ENCODE measurements at regions not wholly inside any gene's neighbourhood (a gene's known extent, or its start where the extent isn't known, plus 50 kb on each side); places are given as distances from the start of the nearest gene placed in this dataset.

DNA sequence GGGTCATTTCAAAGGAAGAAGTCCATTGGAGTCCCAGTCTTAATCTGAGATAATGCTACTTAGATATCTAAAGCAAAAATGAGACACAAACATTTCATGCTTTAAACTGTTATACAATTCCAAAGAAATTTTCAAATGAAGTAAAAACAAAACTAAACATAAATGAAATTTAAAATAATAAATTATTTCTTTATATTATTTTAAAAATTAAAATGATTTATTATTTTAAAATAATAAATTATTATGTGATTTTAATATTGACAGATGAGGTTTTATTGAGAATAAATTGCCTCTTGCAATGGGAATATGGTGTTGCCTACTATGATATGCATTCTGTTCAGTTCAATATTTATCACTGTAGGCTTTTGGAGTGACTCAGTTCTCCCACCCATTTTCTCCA lies 93.7 kb upstream of the BACH2 start:
- Histone ChIP-seq H3K36me3 (ENCODE audit: control insufficient read depth, insufficient read depth, low read length) (no peaks in the 10 kb centered on the region), H3K9me3 (ENCODE audit: control insufficient read depth, low read length) (no peaks in the 10 kb centered on the region), H3K27me3 (ENCODE audit: control insufficient read depth, insufficient read depth, low read length, poor library complexity, severe bottlenecking) (no peaks in the 10 kb centered on the region), H3K4me3 (ENCODE audit: insufficient read depth, low read depth, low read length) (no peak overlapping the region), H3K4me1 (ENCODE audit: control insufficient read depth, insufficient read depth, low read length) (peaks cover 4% of the 10 kb centered on the region), H3K27ac (ENCODE audit: insufficient read depth, low read depth, low read length, poor library complexity, severe bottlenecking) (no peak overlapping the region)

DNA sequence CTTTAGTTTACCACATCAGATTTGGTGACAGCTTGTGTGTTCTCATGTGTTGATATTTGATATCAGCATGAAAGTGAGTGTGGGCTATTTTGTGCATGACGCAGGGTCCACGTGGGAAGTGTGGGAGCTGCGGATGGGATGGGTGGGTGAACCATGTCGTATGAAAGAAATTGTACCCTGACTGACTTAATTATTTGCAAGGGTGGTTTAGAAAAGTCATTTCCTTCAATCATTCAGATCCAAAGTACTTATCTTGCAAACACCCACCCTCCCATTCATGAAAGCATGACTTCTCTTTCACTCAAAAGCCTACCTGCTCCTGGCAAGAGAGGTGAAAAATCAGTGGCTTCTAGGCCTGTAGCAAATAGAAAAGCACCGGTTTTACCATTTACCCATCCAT lies 91.8 kb upstream of the BACH2 start:
- H3K27me3 ChIP-seq (ENCODE audit: control insufficient read depth, insufficient read depth, low read length, poor library complexity, severe bottlenecking): no peaks in the 10 kb centered on the region
- H3K9me3 ChIP-seq (ENCODE audit: control insufficient read depth, low read length): no peaks in the 10 kb centered on the region
- H3K27ac ChIP-seq (ENCODE audit: insufficient read depth, low read depth, low read length, poor library complexity, severe bottlenecking): no peak overlapping the region
- no peak overlapping the region for H3K4me3 ChIP-seq (ENCODE audit: insufficient read depth, low read depth, low read length)
- 92 to 98% methylated on average over 5 of the region's 5 CpGs for WGBS, 2 experiments
- H3K4me1 ChIP-seq (ENCODE audit: control insufficient read depth, insufficient read depth, low read length): peaks cover 9% of the 10 kb centered on the region
- H3K36me3 ChIP-seq (ENCODE audit: control insufficient read depth, insufficient read depth, low read length): no peaks in the 10 kb centered on the region

DNA sequence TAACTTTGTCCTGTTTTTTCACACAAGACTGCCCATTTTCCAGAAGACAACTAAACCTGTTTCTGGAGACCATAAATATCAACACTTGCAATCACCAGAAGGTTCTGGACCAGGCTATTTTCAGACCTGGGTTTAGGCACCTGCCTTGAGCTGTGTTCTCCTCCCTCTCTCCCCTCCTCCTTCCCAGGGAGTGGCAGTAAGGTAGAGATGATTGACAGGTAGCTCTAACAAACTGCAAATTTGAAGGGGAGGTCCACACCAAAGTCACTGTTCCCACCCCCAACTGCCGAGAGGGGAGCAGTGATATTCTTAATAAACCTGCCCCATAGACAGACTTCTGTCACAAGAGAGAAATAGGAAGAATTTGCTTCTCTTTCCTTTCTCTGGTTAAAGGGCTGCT lies 91.2 kb upstream of the BACH2 start:
- 85 to 86% methylated on average over 1 of the region's 1 CpG for WGBS, 2 experiments
- Histone ChIP-seq H3K4me1 (ENCODE audit: control insufficient read depth, insufficient read depth, low read length) (peaks cover 9% of the 10 kb centered on the region), H3K27me3 (ENCODE audit: control insufficient read depth, insufficient read depth, low read length, poor library complexity, severe bottlenecking) (no peaks in the 10 kb centered on the region), H3K9me3 (ENCODE audit: control insufficient read depth, low read length) (no peaks in the 10 kb centered on the region), H3K27ac (ENCODE audit: insufficient read depth, low read depth, low read length, poor library complexity, severe bottlenecking) (no peak overlapping the region), H3K36me3 (ENCODE audit: control insufficient read depth, insufficient read depth, low read length) (no peaks in the 10 kb centered on the region), H3K4me3 (ENCODE audit: insufficient read depth, low read depth, low read length) (no peak overlapping the region)

DNA sequence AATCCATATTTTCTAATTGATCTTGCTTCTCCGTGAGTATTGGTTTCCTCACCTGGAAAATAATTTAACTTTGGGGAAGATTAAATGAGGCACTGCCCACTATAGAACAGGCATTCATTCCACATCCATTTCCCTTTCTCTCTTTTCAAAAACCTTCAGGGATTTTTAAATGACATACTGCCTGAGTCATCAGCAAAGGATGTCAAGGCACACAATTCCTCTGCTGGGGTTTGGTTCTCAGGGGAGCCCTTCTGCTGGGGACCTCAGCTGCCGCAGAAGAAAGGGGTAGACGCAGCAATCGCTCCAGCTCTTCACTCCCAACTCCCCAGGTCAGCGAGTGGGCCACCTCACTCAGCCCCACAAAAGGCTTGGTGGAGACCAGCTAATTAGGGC lies 90.7 kb upstream of the BACH2 start:
- Histone ChIP-seq H3K36me3 (ENCODE audit: control insufficient read depth, insufficient read depth, low read length) (no peaks in the 10 kb centered on the region), H3K4me3 (ENCODE audit: insufficient read depth, low read depth, low read length) (no peak overlapping the region), H3K27me3 (ENCODE audit: control insufficient read depth, insufficient read depth, low read length, poor library complexity, severe bottlenecking) (no peaks in the 10 kb centered on the region), H3K27ac (ENCODE audit: insufficient read depth, low read depth, low read length, poor library complexity, severe bottlenecking) (no peak overlapping the region), H3K4me1 (ENCODE audit: control insufficient read depth, insufficient read depth, low read length) (peaks cover 9% of the 10 kb centered on the region), H3K9me3 (ENCODE audit: control insufficient read depth, low read length) (no peaks in the 10 kb centered on the region)
- WGBS, 2 experiments: 74 to 83% methylated on average over 4 to 5 of the region's 5 CpGs

DNA sequence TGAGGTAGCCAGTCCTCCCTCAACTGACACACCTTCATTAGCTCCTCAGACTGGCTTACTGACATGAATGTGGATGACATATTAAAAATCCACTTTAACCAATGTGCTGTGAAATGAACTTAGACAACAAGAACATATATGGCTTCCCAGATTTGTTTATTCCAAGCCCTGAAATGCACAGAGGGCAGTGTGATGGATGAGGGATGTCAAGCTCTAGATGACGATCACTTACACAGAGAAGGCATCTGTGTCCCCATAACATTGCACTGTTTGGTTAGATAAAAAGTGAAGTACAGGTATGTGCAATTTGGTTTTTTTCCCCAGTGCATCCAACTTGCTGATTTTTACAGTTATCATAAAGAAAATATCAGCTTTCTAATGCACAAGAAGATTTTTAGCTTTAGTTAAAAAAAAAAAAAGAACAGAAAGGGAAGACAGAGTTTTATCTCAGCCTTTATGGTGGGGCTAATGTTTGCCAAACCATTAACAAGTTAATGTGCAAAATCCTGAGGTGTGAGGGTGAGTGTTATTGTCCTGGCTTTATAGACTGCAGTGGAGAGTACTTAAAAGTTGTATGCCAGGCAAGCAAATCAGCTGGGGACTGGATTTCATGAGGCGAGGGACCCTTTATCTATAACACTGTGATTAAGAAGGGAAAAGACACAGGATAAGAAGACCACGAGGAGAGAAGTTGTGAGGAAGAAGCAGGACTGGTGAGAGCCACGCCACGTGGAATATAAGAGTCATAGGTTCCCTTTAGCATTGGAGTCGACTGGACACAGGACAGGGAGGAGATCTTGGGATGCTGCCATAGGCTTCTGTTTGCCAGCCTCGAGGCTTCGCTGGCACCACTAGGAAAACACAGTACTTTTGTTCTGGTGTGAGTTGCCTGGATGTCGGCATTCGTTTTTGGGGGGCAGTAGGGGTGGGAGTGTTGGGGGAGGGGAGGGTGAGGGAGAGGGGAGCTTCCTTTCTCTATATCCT lies 90.0 kb upstream of the BACH2 start:
- Histone ChIP-seq H3K36me3 (ENCODE audit: control insufficient read depth, insufficient read depth, low read length) (no peaks in the 10 kb centered on the region), H3K27me3 (ENCODE audit: control insufficient read depth, insufficient read depth, low read length, poor library complexity, severe bottlenecking) (no peaks in the 10 kb centered on the region), H3K4me3 (ENCODE audit: insufficient read depth, low read depth, low read length) (no peak overlapping the region), H3K4me1 (ENCODE audit: control insufficient read depth, insufficient read depth, low read length) (peaks cover 9% of the 10 kb centered on the region), H3K27ac (ENCODE audit: insufficient read depth, low read depth, low read length, poor library complexity, severe bottlenecking) (no peak overlapping the region), H3K9me3 (ENCODE audit: control insufficient read depth, low read length) (no peaks in the 10 kb centered on the region)
- 74 to 87% methylated on average over 8 to 10 of the region's 10 CpGs for WGBS, 2 experiments

DNA sequence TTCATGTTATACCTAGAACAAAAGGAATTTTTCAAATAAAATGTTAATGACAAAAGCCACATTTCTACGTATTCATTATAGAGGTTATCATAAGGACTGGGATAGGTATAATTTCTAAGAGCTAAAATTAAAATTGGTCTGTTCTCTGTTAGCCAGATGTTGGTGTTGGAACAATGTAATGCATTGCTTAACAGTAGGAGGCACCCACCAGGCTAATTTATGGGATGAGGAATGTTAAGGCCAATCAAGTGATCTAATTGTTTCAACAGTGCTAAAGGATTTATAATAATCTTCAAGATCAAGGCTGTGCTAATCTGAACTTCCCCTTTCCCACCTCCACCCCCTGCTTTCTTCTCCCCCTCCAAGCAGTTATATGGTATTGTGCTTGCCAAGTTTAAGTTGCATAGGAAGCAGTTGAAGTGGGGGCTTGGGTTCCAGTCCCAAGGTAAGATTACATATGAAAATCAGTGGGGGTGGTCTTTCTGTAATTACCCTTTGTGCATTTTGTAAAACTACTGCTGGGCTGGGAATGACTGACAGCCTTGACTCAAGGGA lies 89.2 kb upstream of the BACH2 start:
- H3K9me3 ChIP-seq (ENCODE audit: control insufficient read depth, low read length): no peaks in the 10 kb centered on the region
- 80 to 100% methylated on average over 1 of the region's 1 CpG for WGBS, 2 experiments
- peaks cover 9% of the 10 kb centered on the region for H3K4me1 ChIP-seq (ENCODE audit: control insufficient read depth, insufficient read depth, low read length)
- no peak overlapping the region for H3K27ac ChIP-seq (ENCODE audit: insufficient read depth, low read depth, low read length, poor library complexity, severe bottlenecking)
- H3K4me3 ChIP-seq (ENCODE audit: insufficient read depth, low read depth, low read length): no peak overlapping the region
- no peaks in the 10 kb centered on the region for H3K27me3 ChIP-seq (ENCODE audit: control insufficient read depth, insufficient read depth, low read length, poor library complexity, severe bottlenecking)
- no peaks in the 10 kb centered on the region for H3K36me3 ChIP-seq (ENCODE audit: control insufficient read depth, insufficient read depth, low read length)

DNA sequence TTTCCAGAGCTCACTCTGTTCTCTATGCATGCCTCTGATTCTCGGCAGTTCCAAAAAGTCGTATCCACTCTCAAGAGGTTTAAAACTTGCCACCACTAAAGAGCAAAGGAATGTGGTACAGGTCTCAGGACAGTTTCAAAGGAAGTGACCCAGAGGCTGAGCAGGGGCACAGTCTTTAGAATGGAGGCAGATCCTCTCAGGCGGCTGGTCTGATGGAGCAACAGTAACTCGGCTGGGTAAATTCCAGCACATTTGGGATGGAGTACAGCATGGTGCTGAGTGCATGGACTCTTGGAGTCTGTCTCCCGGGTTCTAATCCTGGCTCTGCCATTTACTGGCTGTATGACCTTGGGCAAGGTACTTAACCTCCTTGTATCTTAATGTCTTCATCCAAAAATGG lies 88.1 kb upstream of the BACH2 start:
- Histone ChIP-seq H3K4me3 (ENCODE audit: insufficient read depth, low read depth, low read length) (no peak overlapping the region), H3K27me3 (ENCODE audit: control insufficient read depth, insufficient read depth, low read length, poor library complexity, severe bottlenecking) (no peaks in the 10 kb centered on the region), H3K4me1 (ENCODE audit: control insufficient read depth, insufficient read depth, low read length) (peaks cover 9% of the 10 kb centered on the region), H3K36me3 (ENCODE audit: control insufficient read depth, insufficient read depth, low read length) (no peaks in the 10 kb centered on the region), H3K27ac (ENCODE audit: insufficient read depth, low read depth, low read length, poor library complexity, severe bottlenecking) (no peak overlapping the region), H3K9me3 (ENCODE audit: control insufficient read depth, low read length) (no peaks in the 10 kb centered on the region)
- 67 to 71% methylated on average over 5 of the region's 5 CpGs for WGBS, 2 experiments

DNA sequence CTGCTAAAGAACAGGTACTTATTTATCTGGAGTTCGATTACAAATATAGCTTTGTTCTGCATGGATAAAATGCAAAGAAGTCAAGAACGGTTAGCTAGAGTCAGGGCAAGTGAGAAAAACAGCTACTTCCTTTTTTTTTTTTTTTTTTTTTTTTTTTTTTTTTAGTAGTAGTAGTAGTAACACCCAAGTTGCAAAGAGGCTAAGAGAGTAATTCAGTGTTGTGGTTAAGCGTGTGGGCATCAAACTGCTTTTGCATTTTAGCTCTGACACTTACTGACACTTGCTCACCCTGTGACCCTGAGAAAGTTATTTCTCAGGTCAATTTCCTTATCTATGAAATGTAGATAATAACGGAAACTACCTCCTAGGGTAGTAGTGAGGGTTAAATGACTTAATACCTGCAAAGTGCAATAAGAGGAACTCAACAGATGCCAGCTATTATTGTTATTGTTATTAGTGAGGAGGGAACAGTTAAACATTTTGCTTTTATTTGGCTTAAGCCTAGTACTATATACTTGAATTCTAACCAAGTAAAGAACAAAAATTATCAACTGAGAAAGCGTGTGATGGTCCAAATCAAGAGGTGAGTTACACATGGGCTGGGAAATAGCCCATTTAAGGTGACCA lies 86.7 kb upstream of the BACH2 start:
- Histone ChIP-seq H3K9me3 (ENCODE audit: control insufficient read depth, low read length) (no peaks in the 10 kb centered on the region), H3K27ac (ENCODE audit: insufficient read depth, low read depth, low read length, poor library complexity, severe bottlenecking) (no peak overlapping the region), H3K4me3 (ENCODE audit: insufficient read depth, low read depth, low read length) (no peak overlapping the region), H3K36me3 (ENCODE audit: control insufficient read depth, insufficient read depth, low read length) (no peaks in the 10 kb centered on the region), H3K27me3 (ENCODE audit: control insufficient read depth, insufficient read depth, low read length, poor library complexity, severe bottlenecking) (no peaks in the 10 kb centered on the region), H3K4me1 (ENCODE audit: control insufficient read depth, insufficient read depth, low read length) (peaks cover 9% of the 10 kb centered on the region)
- 75 to 79% methylated on average over 4 to 5 of the region's 5 CpGs for WGBS, 2 experiments

DNA sequence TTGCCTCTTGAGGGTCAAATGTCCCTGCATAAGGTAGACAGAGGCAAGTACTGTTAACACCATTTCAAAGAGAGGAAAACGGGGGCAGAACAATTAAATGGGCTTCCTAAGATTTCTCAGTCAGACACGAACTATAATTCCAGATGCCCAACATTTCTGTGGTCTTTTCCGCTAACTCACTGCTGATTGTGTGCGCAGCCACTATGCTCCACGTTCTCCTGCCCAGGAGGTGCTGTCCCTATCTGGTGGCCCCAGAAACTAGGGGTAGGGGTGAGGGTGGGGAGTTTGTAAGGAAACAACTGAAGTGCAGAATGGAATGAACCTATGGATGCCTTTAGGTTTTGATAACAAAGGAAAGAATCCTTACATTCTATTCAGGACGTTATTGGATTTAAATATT lies 86.1 kb upstream of the BACH2 start:
- H3K27ac ChIP-seq (ENCODE audit: insufficient read depth, low read depth, low read length, poor library complexity, severe bottlenecking): no peak overlapping the region
- peaks cover 9% of the 10 kb centered on the region for H3K4me1 ChIP-seq (ENCODE audit: control insufficient read depth, insufficient read depth, low read length)
- no peaks in the 10 kb centered on the region for H3K9me3 ChIP-seq (ENCODE audit: control insufficient read depth, low read length)
- H3K36me3 ChIP-seq (ENCODE audit: control insufficient read depth, insufficient read depth, low read length): no peaks in the 10 kb centered on the region
- H3K27me3 ChIP-seq (ENCODE audit: control insufficient read depth, insufficient read depth, low read length, poor library complexity, severe bottlenecking): no peaks in the 10 kb centered on the region
- no peak overlapping the region for H3K4me3 ChIP-seq (ENCODE audit: insufficient read depth, low read depth, low read length)
- WGBS, 2 experiments: 83 to 85% methylated on average over 6 of the region's 6 CpGs

DNA sequence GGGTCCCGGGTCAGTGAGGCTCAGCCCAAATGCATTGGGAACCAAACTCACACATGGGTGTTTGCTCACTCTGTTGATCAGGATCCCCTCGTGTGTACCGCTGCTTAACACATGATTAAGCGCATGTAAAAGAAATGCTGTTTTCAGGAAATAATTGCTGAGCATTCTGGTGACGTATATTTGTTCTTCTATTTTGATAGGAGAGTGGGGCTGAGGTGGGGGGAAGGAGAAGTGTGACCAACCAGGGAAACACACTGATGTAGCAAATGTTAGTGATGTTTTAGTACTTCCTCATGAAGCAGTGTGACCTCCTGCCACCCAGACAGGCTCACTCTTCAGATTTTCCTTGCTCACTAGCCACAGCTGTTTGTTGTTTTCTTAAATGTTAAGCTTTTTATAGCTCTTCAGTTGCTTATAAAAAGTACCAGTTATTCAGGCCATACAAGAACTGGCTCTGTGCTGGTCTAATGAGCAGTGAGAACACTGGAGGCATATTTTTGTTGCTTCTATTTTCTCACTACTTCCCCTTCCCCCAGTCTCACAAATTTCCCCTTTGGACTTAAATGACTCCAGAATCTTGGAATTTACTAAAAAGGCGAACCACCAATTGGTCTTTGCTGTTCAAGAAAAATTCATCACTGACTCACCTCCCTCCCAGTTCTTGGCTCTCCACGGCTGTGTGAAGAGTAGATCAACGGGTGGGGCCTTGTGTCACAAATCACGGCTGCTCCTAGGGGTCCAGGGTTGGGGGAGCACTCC lies 79.2 kb upstream of the BACH2 start:
- Histone ChIP-seq H3K4me3 (ENCODE audit: insufficient read depth, low read depth, low read length) (no peak overlapping the region), H3K9me3 (ENCODE audit: control insufficient read depth, low read length) (no peaks in the 10 kb centered on the region), H3K4me1 (ENCODE audit: control insufficient read depth, insufficient read depth, low read length) (no peaks in the 10 kb centered on the region), H3K27me3 (ENCODE audit: control insufficient read depth, insufficient read depth, low read length, poor library complexity, severe bottlenecking) (no peaks in the 10 kb centered on the region), H3K36me3 (ENCODE audit: control insufficient read depth, insufficient read depth, low read length) (no peaks in the 10 kb centered on the region), H3K27ac (ENCODE audit: insufficient read depth, low read depth, low read length, poor library complexity, severe bottlenecking) (no peak overlapping the region)
- WGBS, 2 experiments: 94 to 95% methylated on average over 9 of the region's 9 CpGs
